GM12864 (cell line): ENCODE measurements at regions not wholly inside any gene's neighbourhood (a gene's known extent, or its start where the extent isn't known, plus 50 kb on each side); places are given as distances from the start of the nearest gene placed in this dataset.

Experiments
- DNase-seq: peaks from one replicate; pipeline ENCODE4 v3.0.0-alpha.2; 2011; ENCODE audit warnings: low read depth
- H3K4me3 ChIP-seq: 2 replicates; pipeline ENCODE4 v1.5.1; 2011; ENCODE audit warnings: mild to moderate bottlenecking, low read depth, low read length, control low read depth
- TF ChIP-seq, protein P1 (sequence below): IDR thresholded peaks from 2 replicates; pipeline ENCODE4 v1.5.1; 2011; ENCODE audit warnings: low read depth, mild to moderate bottlenecking, moderate library complexity, low read length, control low read depth, inconsistent platforms; ENCODE audit errors: missing control alignments

DNA sequence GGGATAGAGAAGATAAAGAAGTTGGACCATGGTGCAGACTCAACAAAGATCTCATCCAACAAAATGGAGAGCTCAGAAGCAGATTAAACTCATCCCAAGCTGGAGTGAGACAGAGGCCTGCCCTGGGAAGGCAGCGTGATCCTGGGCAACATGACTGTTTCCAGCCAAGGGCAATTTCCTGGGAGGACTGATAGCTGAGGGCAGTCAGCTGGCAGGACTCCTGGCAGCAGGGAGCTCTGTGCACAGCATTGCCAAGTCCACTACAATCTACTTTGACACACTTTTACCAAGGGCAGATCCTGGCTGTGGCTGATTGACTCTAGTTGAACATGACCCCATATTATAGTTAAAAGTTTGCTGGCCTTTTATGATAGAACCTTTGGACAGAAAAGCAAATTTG, 357.3 kb upstream of the RASGEF1B start:
- no peak for DNase-seq
- H3K4me3 ChIP-seq, result no peak overlapping the region
- TF ChIP-seq, protein P1, sequence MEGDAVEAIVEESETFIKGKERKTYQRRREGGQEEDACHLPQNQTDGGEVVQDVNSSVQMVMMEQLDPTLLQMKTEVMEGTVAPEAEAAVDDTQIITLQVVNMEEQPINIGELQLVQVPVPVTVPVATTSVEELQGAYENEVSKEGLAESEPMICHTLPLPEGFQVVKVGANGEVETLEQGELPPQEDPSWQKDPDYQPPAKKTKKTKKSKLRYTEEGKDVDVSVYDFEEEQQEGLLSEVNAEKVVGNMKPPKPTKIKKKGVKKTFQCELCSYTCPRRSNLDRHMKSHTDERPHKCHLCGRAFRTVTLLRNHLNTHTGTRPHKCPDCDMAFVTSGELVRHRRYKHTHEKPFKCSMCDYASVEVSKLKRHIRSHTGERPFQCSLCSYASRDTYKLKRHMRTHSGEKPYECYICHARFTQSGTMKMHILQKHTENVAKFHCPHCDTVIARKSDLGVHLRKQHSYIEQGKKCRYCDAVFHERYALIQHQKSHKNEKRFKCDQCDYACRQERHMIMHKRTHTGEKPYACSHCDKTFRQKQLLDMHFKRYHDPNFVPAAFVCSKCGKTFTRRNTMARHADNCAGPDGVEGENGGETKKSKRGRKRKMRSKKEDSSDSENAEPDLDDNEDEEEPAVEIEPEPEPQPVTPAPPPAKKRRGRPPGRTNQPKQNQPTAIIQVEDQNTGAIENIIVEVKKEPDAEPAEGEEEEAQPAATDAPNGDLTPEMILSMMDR, result no peak

DNA sequence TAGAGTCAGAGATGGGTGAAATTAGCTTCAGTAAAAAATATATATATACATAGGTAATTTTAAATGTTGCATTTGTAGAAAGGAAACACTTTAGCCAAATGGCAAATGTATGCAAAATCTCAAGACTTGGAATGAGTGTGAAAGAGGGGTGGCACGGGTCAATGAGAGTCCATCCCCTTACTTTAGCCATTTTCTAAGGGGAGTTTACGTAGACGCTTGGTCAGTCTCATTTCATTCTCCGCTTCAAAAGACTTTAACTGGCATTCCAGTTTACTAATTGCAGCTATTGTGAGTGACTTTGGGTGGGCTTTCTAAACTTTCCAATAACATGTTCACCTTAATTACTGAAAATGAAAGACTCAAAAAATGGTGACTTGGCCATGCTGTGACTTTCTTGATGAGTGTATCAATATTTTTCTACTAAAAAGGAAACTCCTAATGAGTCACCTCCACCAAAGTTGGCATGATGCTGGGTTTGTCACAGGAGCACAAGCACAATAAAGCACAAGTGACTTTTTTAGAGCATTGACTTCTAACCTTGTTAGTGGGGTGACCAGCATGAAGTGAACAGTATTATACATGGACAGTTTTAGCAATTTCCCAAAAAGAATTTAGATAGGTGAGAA, 356.0 kb upstream of the RASGEF1B start:
- DNase-seq, result no peak
- H3K4me3 ChIP-seq, result no peak overlapping the region
- TF ChIP-seq, protein P1, result no peak

DNA sequence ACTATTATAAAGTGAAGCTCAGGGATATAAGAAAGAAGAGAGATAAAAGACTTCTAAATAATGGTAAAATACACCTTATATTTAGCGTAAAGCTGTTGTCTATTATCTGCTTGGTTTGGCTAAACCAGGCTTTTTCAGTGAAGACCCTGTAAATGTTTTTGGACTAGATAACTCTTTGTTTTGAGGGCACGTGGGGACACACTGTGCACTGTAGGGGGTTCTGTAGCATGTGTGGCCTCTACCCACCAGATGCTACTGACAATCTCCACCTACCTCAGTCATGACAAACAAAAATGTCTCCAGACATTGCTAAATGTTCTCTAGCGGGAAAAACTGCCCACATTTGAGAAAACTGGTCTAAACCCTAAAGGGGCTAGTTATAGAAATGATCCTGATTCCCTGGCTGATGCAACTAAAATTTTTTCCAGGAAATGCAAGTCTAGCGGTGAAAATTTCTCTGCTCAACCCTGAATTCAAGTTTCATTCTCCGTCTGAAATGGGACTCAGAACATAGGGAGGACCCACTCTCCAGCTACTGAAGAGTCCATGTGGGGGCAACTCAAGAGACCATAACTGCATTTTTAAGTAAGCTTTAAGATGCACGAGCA, 355.2 kb upstream of the RASGEF1B start:
- no peak overlapping the region for H3K4me3 ChIP-seq
- TF ChIP-seq, protein P1, result no peak
- no peak for DNase-seq

DNA sequence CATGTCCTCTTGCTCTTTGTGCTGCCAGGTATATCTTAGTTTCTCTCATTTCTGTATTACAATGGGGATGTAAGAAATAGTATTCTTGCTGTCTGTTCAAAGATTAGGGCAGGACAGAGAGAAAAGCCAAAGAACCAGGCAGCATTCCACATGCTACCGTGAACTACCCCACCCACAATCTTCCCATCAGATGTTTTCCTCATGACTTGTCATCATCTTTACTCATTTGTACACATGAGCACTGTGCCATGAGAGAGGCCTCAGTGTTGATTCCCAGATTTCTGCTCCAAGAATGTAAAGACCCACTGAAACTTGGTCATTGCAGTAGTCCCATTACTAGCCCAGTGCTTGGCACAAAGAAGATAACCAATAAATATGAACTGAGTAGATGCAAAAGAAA, 354.6 kb upstream of the RASGEF1B start:
- H3K4me3 ChIP-seq, result no peak overlapping the region
- TF ChIP-seq, protein P1, result no peak
- DNase-seq, result no peak

DNA sequence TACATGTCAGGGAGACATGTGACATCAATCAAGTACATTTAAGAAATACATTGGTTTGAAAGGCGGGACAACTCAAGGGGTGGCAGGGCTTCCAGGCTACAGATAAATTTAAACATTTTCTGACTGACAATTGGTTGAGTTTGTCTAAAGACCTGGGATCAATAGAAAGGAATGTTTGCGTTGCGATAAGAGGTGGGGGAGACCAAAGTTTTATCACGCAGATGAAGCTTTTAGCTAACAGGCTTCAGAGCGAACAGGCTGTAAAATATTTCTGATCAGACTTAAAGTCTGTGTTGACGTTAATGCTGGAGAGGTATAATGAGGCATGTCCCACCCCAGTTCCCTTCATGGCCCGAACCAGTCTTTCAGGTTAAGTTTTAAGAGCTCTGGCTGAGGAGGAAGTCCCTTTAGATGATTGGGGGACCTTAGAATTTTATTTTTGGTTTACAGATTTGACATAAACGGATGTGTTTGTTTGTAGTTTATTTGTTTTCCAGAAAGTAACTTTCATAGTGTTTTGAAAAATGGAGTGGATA, 346.7 kb upstream of the RASGEF1B start:
- TF ChIP-seq, protein P1, result no peak
- DNase-seq, result no peak
- H3K4me3 ChIP-seq, result no peak overlapping the region

DNA sequence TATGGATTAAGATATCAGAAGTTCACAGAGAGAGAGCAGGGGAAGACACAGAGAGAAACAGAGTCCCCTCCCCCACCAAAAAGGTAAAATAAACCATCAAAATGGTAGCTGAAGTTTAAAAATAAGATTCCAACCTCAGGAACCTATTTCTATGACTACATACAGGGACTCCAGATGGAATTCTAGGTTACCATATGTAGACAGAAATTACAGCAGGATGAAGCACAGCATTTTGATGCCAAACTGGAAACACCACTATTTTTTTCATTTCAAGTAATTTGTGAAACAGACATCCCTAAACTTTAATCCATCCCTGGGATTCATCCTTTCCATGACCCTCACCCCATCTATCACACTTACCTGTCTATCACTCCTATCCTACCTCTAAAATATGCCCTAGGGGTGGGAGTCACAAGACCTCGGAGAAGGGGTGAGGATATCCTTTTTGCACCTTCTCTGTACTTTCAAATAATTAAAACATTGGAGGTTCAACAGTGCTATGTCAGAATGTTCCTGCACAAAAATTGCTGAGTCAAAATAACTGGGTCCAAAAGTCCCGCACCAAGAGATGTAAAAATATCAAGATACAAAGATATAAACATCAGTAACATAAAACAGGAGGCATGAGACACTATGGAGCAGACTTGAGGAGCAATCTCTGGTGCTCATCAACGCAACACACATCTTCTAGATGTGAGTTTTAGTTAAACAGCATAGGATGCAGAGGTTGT, 344.5 kb upstream of the RASGEF1B start:
- TF ChIP-seq, protein P1, result no peak
- no peak for DNase-seq

More for the DNA sequence above, 344.5 kb upstream of the RASGEF1B start:
- no peak overlapping the region for H3K4me3 ChIP-seq
